SK-MEL-5 (cell line): ENCODE measurements at regions not wholly inside any gene's neighbourhood (a gene's known extent, or its start where the extent isn't known, plus 50 kb on each side); places are given as distances from the start of the nearest gene placed in this dataset.
A peak's percentile ranks its signal among the peaks of the same experiment; 100 is the strongest.

Source experiments
- DNase-seq: peaks from one replicate; pipeline ENCODE4 v3.0.0-alpha.2; 2016; ENCODE audit warnings: low read depth, low spot score
- in situ Hi-C: cut with HindIII; loops from 2 replicates; pipeline ENCODE4 v1.10.0; 2016; ENCODE audit warnings: low sequenced_read_pairs, high pct_unique_total_duplicates, low pct_unique_long_range_greater_than_20kb

DNA sequence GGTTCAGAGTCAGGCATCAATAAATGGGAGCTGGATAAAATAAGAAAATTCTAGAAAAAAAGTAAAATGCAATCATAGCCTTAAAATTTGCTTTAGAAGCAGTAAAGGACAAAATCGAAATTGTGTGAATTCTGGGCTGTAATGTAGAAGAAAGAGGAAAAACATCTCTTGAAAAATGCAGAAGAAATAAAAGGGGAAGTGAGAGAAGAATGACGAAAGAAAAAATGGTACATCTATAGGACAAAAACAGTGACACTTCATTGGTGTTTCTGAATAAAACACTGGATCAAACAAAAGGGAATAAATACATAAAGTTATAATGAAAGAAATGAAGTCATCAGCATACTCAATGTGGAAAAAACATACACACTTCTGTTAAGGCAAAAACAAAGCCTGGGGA lies 642.3 kb downstream of the ACTL7B start:
- in situ Hi-C loops, result no loop called here
- no peak for DNase-seq

DNA sequence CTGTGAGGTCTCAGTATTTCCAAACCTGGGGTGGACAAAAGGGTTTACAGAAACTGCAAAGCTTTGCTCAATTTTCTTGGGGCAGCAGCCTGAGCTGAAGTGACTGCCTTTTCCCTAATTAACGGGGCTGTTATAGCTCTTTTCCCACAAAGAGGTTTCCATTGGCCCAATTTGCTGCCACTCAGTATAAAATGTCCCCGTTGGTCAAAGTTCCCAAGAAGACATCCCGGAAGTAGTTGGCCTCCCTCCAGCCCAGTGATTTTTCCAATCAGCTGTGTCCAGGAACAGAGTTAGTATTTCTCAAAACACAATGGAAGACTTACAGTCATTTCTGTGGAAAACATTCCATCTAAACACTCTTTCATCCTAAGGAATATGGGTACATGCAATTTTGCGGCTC lies 643.6 kb downstream of the ACTL7B start:
- in situ Hi-C loops, result no loop called here
- DNase-seq, result peak; percentile 8

DNA sequence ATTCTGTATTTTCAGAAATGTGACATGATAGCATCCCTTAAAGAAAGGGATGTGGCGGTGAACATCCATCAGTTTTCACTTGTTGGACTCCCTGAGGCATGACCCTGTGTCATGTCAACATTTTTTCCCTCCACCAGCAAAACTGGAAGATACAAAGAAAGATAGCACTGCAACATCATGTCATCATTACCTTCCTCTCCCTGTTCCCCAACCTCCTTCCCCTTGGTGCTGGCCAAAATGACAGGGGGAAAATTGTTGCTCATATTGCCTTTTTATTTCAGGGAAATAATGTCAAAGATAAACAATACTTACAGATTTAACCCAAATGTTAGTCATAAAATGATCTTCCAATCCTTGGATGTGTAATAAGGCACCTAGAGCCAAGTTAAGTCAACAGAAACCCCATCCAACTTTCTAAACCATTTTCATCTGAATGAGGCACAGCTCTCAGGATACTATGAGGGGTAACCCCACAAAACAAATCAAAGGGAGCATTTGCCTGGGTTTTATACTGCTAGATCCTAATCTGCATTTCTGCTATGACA lies 644.3 kb downstream of the ACTL7B start:
- no peak for DNase-seq
- in situ Hi-C loops, result no loop called here

DNA sequence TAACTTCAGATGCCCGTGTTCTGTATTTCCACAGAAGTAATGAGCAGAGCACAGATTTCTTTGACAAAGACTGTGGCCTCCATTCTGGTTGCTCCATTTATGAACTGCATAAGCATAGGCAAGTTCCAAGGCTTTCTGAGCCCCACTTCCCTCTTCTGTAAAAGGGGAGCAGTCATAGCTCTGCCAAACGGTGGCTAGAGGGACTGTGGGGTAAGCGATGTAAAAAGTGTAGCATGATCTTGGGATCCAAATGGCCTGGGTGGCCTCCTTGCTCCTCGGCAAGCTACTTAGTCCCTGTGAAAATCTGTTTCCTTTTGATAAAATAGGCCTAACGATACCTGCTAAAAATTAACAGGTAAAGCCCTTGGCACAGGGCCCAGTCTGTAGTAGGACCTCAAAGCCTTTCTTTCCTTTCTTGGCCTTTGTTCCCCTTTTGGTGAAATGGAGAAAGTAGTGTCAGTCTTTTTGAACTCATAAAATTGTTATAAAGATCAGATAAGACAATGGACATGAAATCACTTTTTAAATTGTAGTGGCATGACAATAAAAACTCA lies 646.6 kb downstream of the ACTL7B start:
- no peak for DNase-seq
- in situ Hi-C loops, result no loop called here

DNA sequence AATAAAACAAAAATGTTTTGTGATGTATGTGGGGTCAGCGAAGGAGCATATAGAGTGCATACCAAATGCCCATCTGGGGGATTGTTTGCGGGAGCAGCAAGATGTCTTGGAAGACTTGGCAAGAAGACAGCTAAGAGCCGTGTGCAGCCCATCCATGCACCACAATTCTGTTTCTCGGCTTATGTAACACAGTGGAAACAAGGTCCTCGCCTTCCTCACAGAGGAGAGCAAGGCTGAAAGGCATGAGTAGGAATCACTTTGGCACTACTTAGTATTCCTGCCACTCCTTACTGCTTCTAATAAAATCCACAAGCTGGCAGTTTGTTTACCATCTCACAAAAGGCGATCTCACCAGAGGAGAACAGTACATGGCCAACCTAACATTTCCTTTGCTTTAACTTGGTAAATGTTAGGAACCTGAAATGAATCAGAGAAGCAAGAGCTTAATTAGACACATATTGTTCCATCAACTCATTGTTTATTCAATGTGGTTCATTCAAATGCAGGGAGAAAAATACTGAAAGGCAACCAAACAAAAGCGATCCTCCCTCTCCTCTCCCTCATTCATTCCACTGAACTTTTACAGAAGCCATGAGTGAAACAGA lies 648.1 kb downstream of the ACTL7B start:
- no peak for DNase-seq
- in situ Hi-C loops, result no loop called here

DNA sequence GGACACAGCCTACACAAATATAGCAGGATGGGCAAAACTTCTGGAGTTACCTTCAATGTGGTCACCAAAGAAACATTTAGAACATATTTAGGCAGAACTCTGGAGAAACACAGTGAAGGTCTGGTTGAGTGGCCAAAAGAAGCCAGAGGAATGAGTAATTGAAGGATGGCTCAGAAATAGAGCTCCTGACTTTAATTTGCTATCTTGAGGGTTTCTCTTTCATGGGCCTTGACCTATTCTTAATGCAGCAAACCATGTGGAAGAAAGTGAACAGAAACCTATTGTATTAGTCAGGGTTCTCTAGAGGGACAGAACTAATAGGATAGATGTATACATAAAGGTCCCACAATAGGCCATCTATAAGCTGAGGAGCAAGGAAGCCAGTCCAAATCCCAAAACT lies 650.5 kb downstream of the ACTL7B start:
- in situ Hi-C loops, result no loop called here
- peak; percentile 25 for DNase-seq

DNA sequence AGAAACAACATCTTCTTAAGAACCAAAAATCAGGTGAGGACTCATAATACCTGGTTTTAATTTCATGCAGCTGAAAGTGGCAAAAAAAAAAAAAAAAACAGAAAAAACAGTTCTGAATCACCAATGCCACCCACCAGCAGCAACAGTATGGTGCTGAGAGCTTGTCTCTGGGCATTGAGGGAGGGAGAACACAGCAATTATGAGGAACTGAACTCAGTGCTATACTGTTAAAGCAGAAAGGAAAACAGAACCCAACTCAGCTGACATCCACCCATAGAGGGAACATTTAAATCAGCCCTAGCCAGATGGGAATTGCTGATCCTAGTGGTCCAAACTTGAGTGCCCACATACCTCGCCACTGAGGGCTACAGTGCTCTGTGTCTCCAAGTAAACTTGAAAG lies 657.9 kb downstream of the ACTL7B start:
- in situ Hi-C loops, result no loop called here
- DNase-seq, result no peak

DNA sequence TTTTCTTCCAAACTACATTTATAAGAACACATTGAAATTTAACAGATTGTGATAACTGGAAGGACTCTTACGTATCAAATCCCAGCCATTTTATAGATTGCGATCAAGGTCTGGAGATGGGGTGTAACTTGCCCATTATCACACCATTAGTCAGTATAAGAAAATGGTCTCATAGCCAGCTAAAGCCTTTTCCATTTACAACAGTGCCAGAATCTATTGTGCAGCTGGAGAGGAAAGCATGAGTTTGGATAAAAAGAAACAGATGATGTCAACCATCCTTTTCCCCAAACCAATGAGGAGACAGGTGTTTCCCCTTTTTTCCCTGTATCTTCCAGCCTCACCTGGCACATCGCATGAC lies 658.8 kb downstream of the ACTL7B start:
- in situ Hi-C loops, result no loop called here
- DNase-seq, result no peak

DNA sequence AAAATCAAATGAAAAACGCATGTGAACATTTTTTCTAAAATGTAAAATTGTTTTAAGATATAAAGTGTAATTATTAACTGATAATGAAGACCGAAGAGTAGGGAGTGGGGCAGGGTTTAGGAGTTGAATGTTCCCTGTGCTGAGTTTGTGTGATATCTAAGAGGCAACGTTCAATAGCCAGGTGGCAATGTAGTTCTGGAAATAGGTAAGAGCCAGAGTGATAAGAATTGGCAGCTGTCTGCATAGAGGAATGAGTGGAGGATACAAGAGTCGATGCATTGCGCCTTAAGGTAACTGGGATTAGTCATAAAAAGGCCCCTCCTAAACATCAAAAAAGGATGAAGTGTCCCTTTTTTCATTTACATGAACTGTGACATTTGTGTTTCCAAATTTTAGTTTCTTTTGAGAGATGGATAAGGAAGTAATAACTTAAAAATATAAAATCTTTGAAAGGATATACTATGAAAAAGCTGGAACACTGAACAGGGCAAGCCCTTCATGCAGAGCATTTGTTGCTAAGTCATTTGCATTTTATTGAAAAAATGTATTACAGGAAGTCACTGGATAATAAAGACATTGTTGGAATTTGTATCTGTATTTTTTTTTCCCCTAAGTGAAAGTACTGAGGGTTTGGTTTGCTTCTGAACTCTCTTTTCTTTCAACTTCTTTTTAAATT lies 659.3 kb downstream of the ACTL7B start:
- DNase-seq, result no peak
- in situ Hi-C loops, result no loop called here

DNA sequence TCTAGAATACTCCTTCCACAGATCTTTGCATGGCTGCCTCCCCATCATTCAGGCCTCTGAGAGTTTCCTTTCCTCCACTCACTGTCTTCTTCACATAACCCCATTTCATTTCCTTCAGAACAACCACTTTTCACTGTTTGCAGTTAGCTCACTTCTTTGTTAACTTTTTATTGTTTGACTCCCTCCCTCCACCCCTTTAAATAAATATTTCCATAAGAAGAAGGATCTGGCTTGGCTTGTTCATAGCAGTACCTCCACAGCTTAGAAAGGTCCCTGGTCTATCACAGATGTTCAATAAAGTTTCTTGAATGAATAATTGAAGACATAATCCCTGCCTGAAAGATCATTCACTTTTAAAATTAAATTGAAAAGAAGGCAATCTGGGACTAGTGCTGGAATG lies 661.6 kb downstream of the ACTL7B start:
- in situ Hi-C loops, result no loop called here
- no peak for DNase-seq

DNA sequence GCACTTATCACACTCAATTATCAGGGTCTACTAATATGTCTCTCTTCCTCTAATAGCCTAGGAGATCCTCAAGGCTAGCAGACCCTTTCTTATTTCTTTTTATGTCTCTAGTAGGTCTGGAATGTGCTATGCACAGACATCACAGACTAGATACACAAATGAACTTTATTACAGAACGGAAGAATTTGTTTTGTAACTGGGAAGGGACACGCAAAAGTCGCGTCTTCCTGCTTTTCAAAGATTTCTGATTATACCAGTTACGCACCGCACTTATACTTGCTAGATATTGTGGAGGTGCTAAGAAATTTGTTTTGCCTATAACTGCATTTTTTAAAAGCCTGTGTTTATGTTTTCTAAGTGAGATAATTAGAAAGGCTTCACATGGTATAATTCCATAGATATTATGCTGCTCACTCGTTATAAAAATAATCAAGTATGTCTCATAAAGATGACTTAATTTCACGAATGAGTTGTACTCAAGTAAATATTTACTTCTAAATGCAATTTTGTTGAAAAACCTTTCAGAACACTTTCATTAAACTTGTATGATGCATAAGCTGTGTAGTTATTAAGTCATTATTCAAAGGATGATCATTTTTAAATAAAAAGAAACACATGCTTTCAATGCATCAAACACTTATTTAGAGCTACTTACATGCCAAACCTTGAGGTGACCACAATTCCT lies 662.6 kb downstream of the ACTL7B start:
- in situ Hi-C loops, result no loop called here
- DNase-seq, result no peak

DNA sequence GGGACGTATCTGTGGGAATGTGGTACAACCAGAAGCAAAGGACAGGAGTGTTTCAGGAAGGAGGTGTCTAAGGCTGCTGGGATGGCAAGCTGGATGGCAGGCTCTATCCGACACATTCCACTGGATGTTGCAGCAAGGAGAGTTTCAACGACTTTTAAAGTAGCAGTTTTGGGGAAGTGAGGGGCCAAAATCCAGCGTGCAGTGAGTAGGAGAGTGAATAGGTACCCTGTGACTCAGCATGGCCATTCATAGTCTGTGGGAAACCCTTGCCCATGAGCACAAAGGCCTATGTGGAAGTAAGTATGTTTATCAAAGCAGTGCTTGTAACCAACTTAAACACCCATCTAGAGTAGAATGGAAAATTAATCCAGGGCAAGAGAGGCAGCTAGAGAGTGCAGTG lies 664.7 kb downstream of the ACTL7B start:
- in situ Hi-C loops, result no loop called here
- no peak for DNase-seq

DNA sequence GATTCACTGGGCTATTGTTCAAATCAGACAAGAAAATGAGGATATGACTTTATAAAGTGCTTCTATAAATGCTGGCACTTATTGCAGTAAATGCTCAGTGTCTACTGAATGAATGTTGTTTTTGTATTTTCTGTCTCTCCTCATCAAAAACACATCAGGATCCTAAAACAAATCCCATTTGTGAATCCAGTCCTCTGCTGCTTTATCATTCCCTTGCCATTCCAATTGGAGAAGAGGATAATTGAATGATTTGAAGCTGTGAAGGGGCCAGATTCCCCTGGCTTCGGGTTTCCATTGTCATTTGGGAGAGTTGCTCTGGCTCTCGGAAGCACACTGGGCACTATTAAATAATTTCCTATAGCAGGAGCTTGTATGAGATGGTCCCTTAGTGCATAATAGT lies 666.8 kb downstream of the ACTL7B start:
- no peak for DNase-seq

DNA sequence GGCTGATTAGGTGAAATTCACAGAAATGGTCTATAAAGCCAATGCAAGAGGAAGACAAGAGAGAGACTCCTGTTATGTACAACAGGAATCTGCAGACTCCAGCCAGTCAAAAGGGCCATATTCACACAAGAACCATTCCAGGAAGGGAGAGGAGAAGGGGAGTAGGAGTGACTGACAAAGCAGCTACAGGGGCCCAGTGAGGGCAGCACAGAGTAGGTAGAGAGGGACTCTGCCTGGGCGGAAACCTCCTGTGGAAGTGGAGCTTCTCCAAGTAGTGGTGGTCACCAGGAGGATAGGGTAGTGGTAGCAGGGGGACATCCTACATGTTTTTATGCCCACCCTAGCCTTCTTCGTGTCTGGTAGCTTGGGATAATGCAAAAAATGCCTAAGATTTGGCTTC lies 667.3 kb downstream of the ACTL7B start:
- in situ Hi-C loops, result no loop called here
- no peak for DNase-seq

More for the DNA sequence above, 666.8 kb downstream of the ACTL7B start:
- in situ Hi-C loops, result no loop called here

DNA sequence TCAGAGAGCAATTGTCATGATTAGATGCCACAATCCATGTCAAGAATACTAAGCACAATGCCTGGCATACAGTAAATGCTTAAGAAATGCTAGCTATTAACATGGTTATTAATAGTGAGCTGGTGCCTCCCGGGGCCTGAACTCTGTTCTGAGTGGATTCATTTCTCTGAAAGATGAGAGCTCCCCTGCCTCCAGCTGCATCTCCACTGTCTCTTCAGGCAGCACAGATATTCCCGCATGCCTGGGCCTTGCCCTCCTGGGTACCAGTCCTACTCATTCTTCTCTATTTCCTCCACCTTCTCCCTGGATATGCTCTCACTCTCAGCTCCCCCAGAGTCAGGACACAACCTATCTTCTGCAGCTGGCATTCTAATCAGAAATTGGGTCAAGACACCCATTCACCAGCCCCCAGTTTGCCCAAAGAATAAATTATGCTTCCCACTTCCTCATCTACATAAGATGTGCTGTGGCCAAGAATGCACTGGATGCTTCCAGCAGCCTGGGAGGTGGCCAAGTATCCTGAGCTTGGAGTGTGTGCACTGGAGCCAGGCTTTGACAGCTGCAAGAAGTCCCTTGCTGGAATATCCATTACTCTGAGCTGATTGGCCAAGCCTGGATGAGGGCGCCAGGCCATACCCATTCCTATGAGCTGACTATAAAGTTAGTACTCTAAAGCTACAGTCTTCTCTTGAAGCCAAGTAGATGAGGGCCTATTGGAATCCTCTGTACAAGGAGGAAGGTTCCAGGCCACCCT lies 669.0 kb downstream of the ACTL7B start:
- in situ Hi-C loops, result no loop called here
- no peak for DNase-seq

DNA sequence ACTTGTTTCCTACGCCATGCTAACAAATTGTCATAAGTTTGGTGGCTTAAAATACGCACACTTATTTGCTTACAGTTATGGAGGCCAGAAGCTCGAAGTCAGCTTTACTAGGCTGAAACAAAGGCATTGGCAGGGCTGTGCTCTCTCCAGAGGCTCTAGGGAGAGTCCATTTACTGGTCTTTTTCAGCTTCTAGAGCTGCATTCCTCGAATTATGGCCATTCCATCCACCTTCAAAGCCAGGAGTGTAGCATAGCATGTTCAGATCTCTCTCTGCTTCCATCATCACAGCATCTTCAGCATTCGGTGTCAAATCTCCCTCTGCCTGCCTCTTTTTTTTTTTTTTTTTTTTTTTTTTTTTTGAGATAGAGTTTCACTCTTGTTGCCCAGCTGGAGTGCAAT lies 670.2 kb downstream of the ACTL7B start:
- in situ Hi-C loops, result no loop called here
- DNase-seq, result no peak

DNA sequence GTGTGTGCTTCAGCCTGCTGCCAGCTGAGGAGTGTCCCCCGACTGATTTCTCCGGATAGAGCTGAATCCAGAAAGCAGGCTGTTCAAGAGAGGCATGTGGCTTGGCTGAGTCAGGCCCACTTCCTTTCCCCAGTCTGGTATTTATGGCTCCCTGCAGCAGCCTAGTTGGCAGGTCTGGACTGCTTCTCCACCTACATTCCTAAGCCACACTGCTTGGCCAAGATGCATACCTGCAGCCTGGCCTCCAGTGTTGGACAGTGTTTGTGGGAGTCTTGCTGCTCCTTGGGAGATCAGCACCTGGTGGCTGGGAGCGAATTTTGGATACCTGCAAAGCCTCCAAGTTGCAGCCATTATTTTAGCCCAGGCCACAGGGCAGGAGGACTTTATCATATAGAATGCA lies 670.8 kb downstream of the ACTL7B start:
- in situ Hi-C loops, result no loop called here
- DNase-seq, result no peak

DNA sequence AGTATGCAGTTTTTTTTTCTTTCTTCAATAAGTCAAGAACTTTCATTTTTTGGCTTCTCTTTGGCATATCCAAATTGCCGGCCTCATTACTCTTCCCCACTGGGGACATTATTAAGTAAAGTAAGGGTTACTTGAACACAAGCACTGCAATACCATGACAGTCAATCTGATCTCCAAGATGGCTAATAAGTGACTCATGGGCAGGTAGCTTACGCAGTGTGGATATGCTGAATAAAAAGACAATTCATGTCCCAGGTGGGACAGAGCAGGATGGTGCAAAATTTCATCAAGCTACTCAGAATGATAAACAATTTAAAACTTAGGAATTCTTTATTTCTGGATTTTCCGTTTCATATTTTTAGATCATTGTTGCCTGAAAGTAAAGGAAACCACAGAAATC lies 671.8 kb downstream of the ACTL7B start:
- in situ Hi-C loops, result no loop called here
- DNase-seq, result no peak
